ENCODE measurements at regions not wholly inside any gene's neighbourhood (a gene's known extent, or its start where the extent isn't known, plus 50 kb on each side); places are given as distances from the start of the nearest gene placed in this dataset.

- H2AFZ ChIP-seq (ENCODE audit: low read depth, low read length): no peak overlapping the region
- H4K20me1 ChIP-seq (replicated peaks; ENCODE audit: control insufficient read depth, extremely low read depth, insufficient read depth, low read length): no peaks in the 10 kb centered on the region
- H3K4me3 ChIP-seq (replicated peaks in 1 of 3; ENCODE audit: insufficient read depth in 1 of 3, low read depth in 1 of 3, low read length in 3 of 3): no peak overlapping the region
- POLR2A ChIA-PET: no interaction called here
- no peaks in the 10 kb centered on the region for H3K36me3 ChIP-seq (ENCODE audit: control insufficient read depth in 2 of 2, extremely low read depth in 1 of 2, insufficient read depth in 2 of 2, low read length in 2 of 2)
- FAIRE-seq: no peak
- CTCF ChIA-PET: no interaction called here
- no peaks in the 10 kb centered on the region for H3K79me2 ChIP-seq (ENCODE audit: control insufficient read depth, insufficient read depth, low read length)
- H3K9ac ChIP-seq (replicated peaks; ENCODE audit: extremely low read depth, insufficient read depth, low read length): no peak overlapping the region
- DNase-seq (ENCODE audit: low read depth, low spot score): no peak
- no peaks in the 10 kb centered on the region for H3K4me1 ChIP-seq (ENCODE audit: control insufficient read depth, extremely low read depth, insufficient read depth, low read length)
- H3K4me2 ChIP-seq (ENCODE audit: insufficient read depth, low read length): no peak overlapping the region
- no peak overlapping the region for H3K27ac ChIP-seq (ENCODE audit: insufficient read depth, low read depth, low read length)
- BruUV-seq (replicated peaks): no TSS peak
- no peaks in the 10 kb centered on the region for H3K9me1 ChIP-seq (replicated peaks; ENCODE audit: control insufficient read depth, extremely low read depth, insufficient read depth, low read length)
- H3K27me3 ChIP-seq (ENCODE audit: control insufficient read depth in 2 of 2, insufficient read depth in 2 of 2, low read length in 2 of 2): no peaks in the 10 kb centered on the region
- intact Hi-C loops (cut with micrococcal nuclease) (no loop called here), dilution Hi-C loops (cut with MboI; ENCODE audit: extremely low pct_ligation_motif_present, low sequenced_read_pairs) (no loop called here)
- H3K9me3 ChIP-seq (replicated peaks; ENCODE audit: control insufficient read depth, insufficient read depth, low read length): peaks cover 11% of the 10 kb centered on the region
- TF ChIP-seq CTCF (IDR thresholded peaks at IDR 0.05; ENCODE audit: extremely low read depth in 1 of 2, insufficient read depth in 1 of 2, low read depth in 1 of 2, low read length in 2 of 2): no peak
- TF ChIP-seq POLR2AphosphoS5 (IDR thresholded peaks at IDR 0.05; ENCODE audit: insufficient read depth, low read depth, low read length): no peak
- TF ChIP-seq MAX (IDR thresholded peaks at IDR 0.05; ENCODE audit: insufficient read depth, insufficient read length): no peak
- no peak for TF ChIP-seq MYC (IDR thresholded peaks at IDR 0.05; ENCODE audit: low read depth, low read length)
- no peak for TF ChIP-seq POLR2A (IDR thresholded peaks at IDR 0.05; ENCODE audit: low read depth, low read length)
- TF ChIP-seq JUN (IDR thresholded peaks at IDR 0.05; ENCODE audit: borderline replicate concordance, insufficient read depth, insufficient read length, low read depth): no peak
- TF ChIP-seq EZH2 (IDR thresholded peaks at IDR 0.05; ENCODE audit: borderline replicate concordance, low read depth, low read length, severe bottlenecking): no peak
- no peak for TF ChIP-seq FOS (IDR thresholded peaks at IDR 0.05; ENCODE audit: borderline replicate concordance, insufficient read depth, low read length)
- no peak for TF ChIP-seq GATA2 (IDR thresholded peaks at IDR 0.05; ENCODE audit: insufficient read depth, insufficient read length, low read depth, low read length)
Measured at GRCh38 chr2:513981-514706, 163.1 kb downstream of the TMEM18 start.

All from endothelial cell of umbilical vein (primary cell).